Adrenal gland (tissue), 9 donors: ENCODE measurements at regions not wholly inside any gene's neighbourhood (a gene's known extent, or its start where the extent isn't known, plus 50 kb on each side); places are given as distances from the start of the nearest gene placed in this dataset.

Experiments
- DNase-seq, 7 donors: peaks; one replicate each; pipeline ENCODE4 v3.0.0-alpha.2; 2019 to 2020
- H3K27ac ChIP-seq, 5 donors: fragments of 200-600 bp; sonication (generic) in 4 of 5; 1 replicate in 3 of 5; 2 replicates in 2 of 5; pipeline versions ENCODE4 v1.5.1 to v1.8.0; 2016 to 2020; ENCODE audit warnings: mild to moderate bottlenecking in 1 of 5
- H3K27me3 ChIP-seq: fragments of 200-600 bp; 2 replicates; pipeline ENCODE4 v1.8.0; 2021
- H3K36me3 ChIP-seq, 2 donors: fragments of 200-600 bp; replicated peaks in 1 of 2; 1 replicate in 1 of 2; 2 replicates in 1 of 2; pipeline versions ENCODE4 v1.5.1 to v1.8.0; 2018 to 2022
- H3K4me1 ChIP-seq, 2 donors: fragments of 200-600 bp; replicated peaks in 1 of 2; 1 replicate in 1 of 2; 2 replicates in 1 of 2; pipeline versions ENCODE4 v1.5.1 to v1.8.0; 2018 to 2021
- H3K4me3 ChIP-seq, 4 donors: fragments of 200-600 bp; sonication (generic) in 3 of 4; one replicate each; pipeline ENCODE4 v1.5.1; 2016 to 2018
- H3K9me3 ChIP-seq, 3 donors: fragments of 200-600 bp; sonication (generic) in 1 of 3; replicated peaks in 1 of 3; 1 replicate in 2 of 3; 2 replicates in 1 of 3; pipeline versions ENCODE4 v1.5.1 to v1.8.0; 2016 to 2021
- CTCF ChIP-seq, 6 experiments: fragments of 450-650 bp in 4 of 6; fragments of 200-600 bp in 2 of 6; sonication (generic) in 1 of 6; IDR thresholded peaks; 1 replicate in 5 of 6; 2 replicates in 1 of 6; pipeline versions ENCODE4 v1.5.1 to v1.8.0; 2016 to 2021; ENCODE audit warnings: antibody characterized with exemption in 6 of 6, mild to moderate bottlenecking in 2 of 6, moderate library complexity in 1 of 6
- POLR2A ChIP-seq, 2 donors: fragments of 450-650 bp; IDR thresholded peaks; one replicate each; pipeline ENCODE4 v1.6.1; 2017; ENCODE audit warnings: antibody characterized with exemption in 2 of 2, mild to moderate bottlenecking in 2 of 2, moderate library complexity in 1 of 2
- WGBS, 4 donors: extraction: QIAGEN DNeasy Blood & Tissue Kit in 2 of 4; methylation state at CpG; one replicate each; pipeline versions ENCODE4 v1.1.5 to v1.1.7; 2013 to 2017; 5-methylcytosine and 5-hydroxymethylcytosine counted together
- intact Hi-C, 2 donors: fragments of 100-400 bp; cut with DNase I; formaldehyde crosslinking; loops; one replicate each; pipeline versions ENCODE4 v1.14.1 to v1.15.0; 2022 to 2023
- donor health status: healthy with polysubstance abuse.
- donor health status: Bipolar disorder and iron deficiency.
- donor health status: DM: yes; HTN: yes; CAD: no.
- donor health status: DM: no; HTN: no; CAD: no.
- donor health status: DM: no; HTN: no; CAD: no.

DNA sequence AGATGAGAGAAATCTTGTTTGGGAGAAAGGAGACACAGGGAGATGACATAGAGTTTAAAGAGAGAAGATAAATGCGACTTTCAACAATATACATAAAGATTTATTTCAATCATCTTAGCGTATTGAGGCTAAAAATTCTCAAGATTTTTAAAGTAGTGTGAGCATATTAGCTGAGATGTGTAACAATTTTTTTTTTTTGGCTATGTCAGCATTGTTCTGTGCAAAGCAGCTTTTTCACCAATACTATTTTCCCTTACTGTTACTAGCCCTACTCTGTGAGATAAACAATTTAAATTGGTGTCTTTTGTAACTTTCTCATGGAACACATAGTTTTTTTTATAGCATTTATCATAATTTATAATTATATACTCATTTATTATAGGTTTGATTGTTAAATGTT lies 185.2 kb upstream of the ZNF385D start:
- no peak for DNase-seq
- no peak overlapping the region for H3K27ac ChIP-seq
- intact Hi-C loops = no loop called here
- H3K36me3 ChIP-seq = no peaks in the 10 kb centered on the region
- TF ChIP-seq POLR2A (IDR thresholded peaks at IDR 0.05) (no peak), CTCF (IDR thresholded peaks at IDR 0.05) (no peak)
- no peaks in the 10 kb centered on the region for H3K9me3 ChIP-seq
- 90 to 99% (median 91%) methylated on average over 2 of the region's 2 CpGs for WGBS, 4 donors
- H3K4me1 ChIP-seq = no peaks in the 10 kb centered on the region
- no peaks in the 10 kb centered on the region for H3K27me3 ChIP-seq
- no peak overlapping the region for H3K4me3 ChIP-seq

DNA sequence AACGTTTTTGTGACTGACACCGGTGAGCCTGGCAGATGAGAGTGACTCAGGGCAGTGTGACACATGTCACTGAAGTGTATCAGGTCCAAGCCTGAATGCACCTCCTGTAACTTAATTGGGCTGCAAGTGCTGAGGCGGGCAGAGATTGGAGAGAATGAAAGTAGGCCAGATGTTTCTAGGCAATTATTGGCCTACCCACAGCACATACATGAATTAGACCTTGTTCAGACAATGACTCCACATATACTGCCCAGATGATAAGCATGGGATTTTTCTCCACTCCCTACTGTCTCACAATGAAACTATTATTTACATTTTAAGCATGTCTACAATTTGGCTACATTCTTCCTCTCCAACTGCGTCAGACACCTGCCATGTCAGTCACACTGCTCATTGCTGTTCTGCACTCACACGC lies 187.3 kb upstream of the ZNF385D start:
- 86 to 94% (median 91%) methylated on average over 5 of the region's 5 CpGs for WGBS, 4 donors
- Histone ChIP-seq H3K27me3 (no peaks in the 10 kb centered on the region), H3K4me1 (no peaks in the 10 kb centered on the region), H3K4me3 (no peak overlapping the region), H3K36me3 (no peaks in the 10 kb centered on the region), H3K9me3 (no peaks in the 10 kb centered on the region), H3K27ac (no peak overlapping the region)
- intact Hi-C loops = no loop called here
- no peak for DNase-seq
- TF ChIP-seq CTCF (IDR thresholded peaks at IDR 0.05) (no peak), POLR2A (IDR thresholded peaks at IDR 0.05) (no peak)

- Histone ChIP-seq H3K9me3 (no peaks in the 10 kb centered on the region), H3K27me3 (no peaks in the 10 kb centered on the region), H3K27ac (no peak overlapping the region), H3K4me1 (no peaks in the 10 kb centered on the region), H3K36me3 (no peaks in the 10 kb centered on the region), H3K4me3 (no peak overlapping the region)
- intact Hi-C loops = no loop called here
- no peak for DNase-seq
- TF ChIP-seq CTCF (IDR thresholded peaks at IDR 0.05) = no peak
- TF ChIP-seq POLR2A (IDR thresholded peaks at IDR 0.05) = no peak
- WGBS, 4 donors = 76 to 85% (median 83%) methylated on average over 6 of the region's 6 CpGs
These were observed 191.3 kb upstream of the ZNF385D start for GRCh38 chr3:21942328-21942727.

GRCh38 chr3:21944251-21944650 lies 193.2 kb upstream of the ZNF385D start:
- Histone ChIP-seq H3K27ac (no peak overlapping the region), H3K27me3 (no peaks in the 10 kb centered on the region), H3K4me3 (no peak overlapping the region), H3K36me3 (no peaks in the 10 kb centered on the region), H3K9me3 (no peaks in the 10 kb centered on the region), H3K4me1 (no peaks in the 10 kb centered on the region)
- intact Hi-C loops = no loop called here
- 72 to 82% (median 78%) methylated on average over 6 of the region's 6 CpGs for WGBS, 4 donors
- no peak for DNase-seq
- TF ChIP-seq CTCF (IDR thresholded peaks at IDR 0.05) = no peak
- TF ChIP-seq POLR2A (IDR thresholded peaks at IDR 0.05) = no peak
